Eye (tissue), 1 donor: ENCODE measurements at regions not wholly inside any gene's neighbourhood (a gene's known extent, or its start where the extent isn't known, plus 50 kb on each side); places are given as distances from the start of the nearest gene placed in this dataset.
"Not testable (repeated sequence)": the region's sequence is repeated elsewhere in the genome, so short reads cannot be mapped to it uniquely, and the experiment has no call there.

ENCODE experiments used
- DNase-seq: peaks from one replicate; pipeline ENCODE4 v3.0.0-alpha.2; 2015

DNA sequence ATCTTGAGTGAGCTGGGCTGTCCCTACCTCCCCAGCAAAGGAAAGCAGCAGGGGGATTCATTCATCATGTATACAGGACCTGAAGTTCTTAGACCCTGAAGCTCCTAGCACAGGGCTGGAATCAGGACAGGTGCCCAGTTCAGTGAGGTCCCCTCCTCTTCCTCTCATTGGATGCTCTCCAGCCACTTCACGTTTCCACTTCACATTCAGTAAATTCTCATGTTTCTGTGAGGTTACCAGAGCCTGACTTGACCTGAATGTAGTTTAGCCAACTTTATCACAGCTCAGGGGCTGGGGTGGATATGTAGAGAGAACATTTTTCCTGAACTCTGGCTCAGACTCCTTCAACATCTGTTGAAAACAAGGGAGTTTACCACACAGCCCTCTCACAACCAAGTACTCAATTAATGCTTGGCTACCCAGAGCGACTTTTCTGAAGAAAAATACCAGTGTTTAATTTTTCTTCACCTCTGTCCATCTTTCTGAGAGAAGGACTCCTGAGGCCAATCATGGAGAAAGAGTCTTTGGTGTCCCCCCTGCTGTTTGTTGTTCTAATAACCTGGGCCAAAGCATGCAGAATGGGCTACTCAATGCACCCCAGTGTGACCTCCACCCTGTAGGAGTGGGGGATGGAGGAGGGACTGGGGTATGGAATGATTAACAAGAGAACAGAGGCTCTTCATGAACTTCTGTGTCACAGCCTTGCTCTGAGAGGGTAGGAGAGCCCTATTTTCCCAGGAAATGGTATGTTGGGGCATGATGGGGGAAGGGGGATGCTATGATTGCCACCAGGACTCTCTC lies 108.3 kb upstream of the FGGY start:
- DNase-seq = no peak

DNA sequence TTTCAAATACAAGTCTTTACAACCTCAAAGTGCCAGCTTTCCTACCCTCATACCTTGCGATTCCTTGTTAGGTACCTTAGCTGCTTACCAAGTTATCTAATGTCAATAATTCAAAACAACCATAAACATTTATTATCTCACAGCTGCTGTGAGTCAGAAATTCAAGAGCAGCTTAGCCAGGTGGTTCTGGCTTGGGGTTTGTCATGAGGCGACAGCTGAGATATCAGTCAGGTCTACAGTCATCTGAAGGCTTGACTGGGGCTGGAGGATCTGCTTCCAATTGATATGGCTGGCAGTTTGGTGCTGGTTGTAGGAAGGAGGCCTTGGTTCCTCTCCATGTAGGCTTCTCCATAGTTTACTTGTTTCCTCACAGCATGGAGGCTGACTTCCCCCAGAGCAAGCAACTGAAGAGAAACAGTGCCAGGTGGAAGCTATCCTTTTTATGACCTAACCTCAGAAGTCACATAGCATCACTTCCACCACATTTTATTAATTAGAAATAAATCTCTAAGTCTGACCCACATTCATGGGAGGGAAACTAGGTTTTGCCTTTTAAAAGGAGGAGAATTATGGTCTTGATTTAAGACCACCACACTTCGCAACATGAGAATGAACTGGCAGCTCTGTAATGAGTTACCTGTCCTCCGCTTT lies 103.3 kb upstream of the FGGY start:
- DNase-seq = no peak

DNA sequence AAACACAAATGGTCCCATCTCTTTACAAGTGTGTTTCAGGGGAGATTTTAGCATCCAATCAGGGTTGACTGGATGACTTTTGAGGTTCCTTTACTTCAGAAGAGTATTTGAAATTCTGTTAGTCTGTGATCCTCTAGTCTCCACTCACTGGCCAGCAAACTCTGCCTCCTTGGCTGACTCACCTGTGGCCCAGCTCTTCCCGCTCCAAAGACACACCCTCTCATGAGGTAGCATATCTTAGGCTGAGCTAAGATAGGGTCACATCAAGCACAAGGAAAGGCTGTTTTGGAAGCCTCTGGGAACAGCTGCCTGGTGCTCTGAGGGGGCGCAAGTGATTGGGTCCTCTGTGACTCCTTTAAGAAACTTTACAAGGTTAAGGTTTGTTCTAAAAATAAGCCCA lies 102.3 kb upstream of the FGGY start:
- no peak for DNase-seq

GRCh38 chr1:59195151-59195550 lies 101.7 kb upstream of the FGGY start:
- DNase-seq = no peak

GRCh38 chr1:59198564-59198963 lies 98.3 kb upstream of the FGGY start:
- DNase-seq = no peak

- DNase-seq = no peak
Measured at GRCh38 chr1:59199147-59199546, 97.7 kb upstream of the FGGY start.

DNA sequence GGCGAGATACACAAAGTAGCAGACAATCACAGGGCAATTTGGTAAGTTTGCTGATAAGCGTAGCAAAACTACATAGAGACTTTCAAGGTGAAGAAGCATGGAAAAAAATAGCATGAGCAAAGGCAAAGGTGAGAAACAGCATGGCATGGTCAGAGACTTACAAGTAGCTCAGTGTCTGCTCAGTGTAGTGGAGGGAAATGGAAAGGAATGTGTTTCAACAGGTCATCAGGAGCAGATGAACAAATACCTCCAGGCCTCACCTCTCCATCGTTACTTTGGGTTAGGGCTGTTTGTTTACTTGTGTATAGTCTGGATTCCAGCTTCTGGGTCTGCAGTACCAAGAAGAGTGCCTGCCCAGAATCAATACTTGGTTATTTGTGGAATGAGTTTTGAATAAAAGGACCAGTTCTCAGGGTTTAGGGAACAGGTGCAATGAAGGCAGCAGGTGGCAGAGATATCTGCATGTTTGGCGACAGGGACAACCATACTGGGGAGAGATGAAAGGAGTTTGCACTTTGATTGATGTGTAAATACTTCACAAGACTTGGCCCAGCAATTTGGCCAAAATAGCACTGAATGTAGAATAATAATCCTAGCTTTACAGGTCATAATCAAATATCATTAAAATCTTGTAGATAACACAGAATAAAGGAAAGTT lies 97.0 kb upstream of the FGGY start:
- no peak for DNase-seq

GRCh38 chr1:59201341-59201740 lies 95.6 kb upstream of the FGGY start:
- DNase-seq = no peak

DNA sequence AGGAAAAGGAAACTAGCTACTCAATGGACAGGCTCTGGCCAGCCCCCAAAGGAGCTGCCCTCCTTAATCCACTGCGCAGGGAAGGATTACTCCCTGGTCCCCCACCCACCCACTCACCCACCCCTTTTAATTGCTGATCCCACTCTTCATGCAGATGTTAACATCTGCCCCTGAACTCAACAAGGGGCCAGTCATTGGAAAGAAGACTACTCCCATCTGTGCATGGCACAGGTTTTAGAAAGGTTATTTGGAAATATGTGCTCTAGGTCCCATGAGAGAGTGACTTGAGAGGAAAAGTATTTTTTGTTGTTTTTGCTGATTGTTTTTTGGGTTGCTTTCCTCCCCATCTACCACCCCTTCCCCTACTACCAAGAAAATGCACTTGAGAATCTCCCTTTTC lies 94.4 kb upstream of the FGGY start:
- no peak for DNase-seq

GRCh38 chr1:59204001-59204400 lies 92.9 kb upstream of the FGGY start:
- no peak for DNase-seq

DNA sequence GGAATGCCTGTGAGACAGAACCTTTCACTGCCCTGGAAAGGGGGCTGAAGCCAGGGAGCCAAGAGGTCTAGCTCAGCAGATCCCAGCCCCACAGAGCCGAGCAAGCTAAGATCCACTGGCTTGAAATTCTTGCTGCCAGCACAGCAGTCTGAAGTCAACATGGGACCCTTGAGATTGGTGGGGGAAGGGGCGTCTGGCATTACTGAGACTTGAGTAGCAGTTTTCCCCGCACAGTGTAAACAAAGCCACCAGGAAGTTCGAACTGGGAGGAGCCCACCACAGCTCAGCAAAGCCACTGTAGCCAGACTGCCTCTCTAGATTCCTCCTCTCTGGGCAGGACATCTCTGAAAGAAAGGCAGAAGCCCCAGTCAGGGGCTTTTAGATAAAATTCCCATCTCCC lies 90.3 kb upstream of the FGGY start:
- not testable (repeated sequence) for DNase-seq

GRCh38 chr1:59210430-59210829 lies 86.5 kb upstream of the FGGY start:
- not testable (repeated sequence) for DNase-seq

- DNase-seq = no peak
Measured at GRCh38 chr1:59212706-59213105, 84.2 kb upstream of the FGGY start.

- peak; percentile 51 for DNase-seq
Measured at GRCh38 chr1:59214248-59215208, 82.4 kb upstream of the FGGY start.

- DNase-seq = no peak
Measured at GRCh38 chr1:59215766-59216291, 81.1 kb upstream of the FGGY start.

DNA sequence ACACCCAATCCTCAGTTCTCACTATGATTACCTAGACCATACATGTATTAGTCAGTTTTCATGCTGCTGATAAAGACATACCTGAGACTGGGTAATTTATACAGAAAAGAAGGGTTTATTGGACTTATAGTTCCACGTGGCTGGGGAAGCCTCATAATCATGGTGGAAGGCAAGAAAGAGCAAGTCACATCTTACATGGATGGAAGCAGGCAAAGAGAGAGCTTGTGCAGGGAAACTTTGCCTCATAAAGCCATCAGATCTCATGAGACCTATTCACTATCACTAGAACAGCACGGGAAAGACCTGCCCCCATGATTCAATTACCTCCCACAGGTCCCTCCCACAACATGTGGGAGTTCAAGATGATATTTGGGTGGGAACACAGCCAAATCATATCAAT lies 79.5 kb upstream of the FGGY start:
- DNase-seq = not testable (repeated sequence)

GRCh38 chr1:59218521-59219236 lies 78.2 kb upstream of the FGGY start:
- no peak for DNase-seq

GRCh38 chr1:59219916-59220315 lies 77.0 kb upstream of the FGGY start:
- DNase-seq = no peak

DNA sequence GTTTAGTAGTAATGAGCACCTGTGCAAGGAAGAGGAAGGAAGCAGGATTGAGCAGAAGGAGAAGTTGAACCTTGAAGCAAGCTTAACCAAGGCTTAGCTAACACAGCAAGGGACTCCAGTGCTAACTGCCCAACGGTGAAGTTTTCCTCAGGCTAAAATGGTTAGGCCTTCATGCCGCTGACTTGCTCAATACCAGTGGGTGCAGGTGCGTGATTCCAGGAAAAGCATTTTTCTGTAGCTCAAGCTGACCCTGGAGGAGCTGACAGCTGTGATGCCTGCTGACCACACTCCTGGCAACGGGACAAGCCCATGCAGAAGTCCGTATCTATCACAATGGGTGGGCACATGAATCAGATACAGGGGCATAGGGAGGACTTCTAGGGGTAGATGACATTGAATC lies 76.5 kb upstream of the FGGY start:
- DNase-seq = no peak

GRCh38 chr1:59223198-59223597 lies 73.7 kb upstream of the FGGY start:
- no peak for DNase-seq

GRCh38 chr1:59223989-59224634 lies 72.8 kb upstream of the FGGY start:
- DNase-seq = no peak
